AG04450 (cell line): ENCODE measurements at regions not wholly inside any gene's neighbourhood (a gene's known extent, or its start where the extent isn't known, plus 50 kb on each side); places are given as distances from the start of the nearest gene placed in this dataset.

ENCODE experiments used
- CTCF ChIA-PET: fragments of 300-600, 350-600 bp; formaldehyde crosslinking; extraction: SDS; loops from one replicate; lab custom pipeline; 2022; ENCODE audit warnings: antibody characterized with exemption, inconsistent platforms; lab: Charles Lee
- POLR2A ChIA-PET: fragments of 350-600 bp; formaldehyde crosslinking; extraction: SDS; loops from one replicate; lab custom pipeline; 2021; ENCODE audit warnings: antibody characterized with exemption, inconsistent platforms; lab: Yijun Ruan, JAX
- DNase-seq: peaks from one replicate; pipeline ENCODE4 v3.0.0-alpha.2; 2011; ENCODE audit warnings: low read depth, low spot score
- H3K27ac ChIP-seq: one replicate; pipeline ENCODE4 v1.5.1; 2012; ENCODE audit warnings: low read depth, low read length, control low read depth
- H3K27me3 ChIP-seq: one replicate; pipeline ENCODE4 v1.6.0; 2012; ENCODE audit warnings: low read length; ENCODE audit not compliant: control insufficient read depth, insufficient read depth
- H3K4me3 ChIP-seq: 2 replicates; pipeline ENCODE4 v1.5.1; 2011; ENCODE audit warnings: mild to moderate bottlenecking, low read depth, low read length, control low read depth
- H3K9me3 ChIP-seq: 2 replicates; pipeline ENCODE4 v1.5.1; 2012; ENCODE audit warnings: low read length; ENCODE audit not compliant: control insufficient read depth, insufficient read depth
- CTCF ChIP-seq: IDR thresholded peaks from 2 replicates; pipeline ENCODE4 v1.5.1; 2011; ENCODE audit warnings: low read depth, low read length, control low read depth, inconsistent platforms

- Histone ChIP-seq H3K27me3 (no peaks in the 10 kb centered on the region), H3K9me3 (no peaks in the 10 kb centered on the region), H3K27ac (no peak overlapping the region), H3K4me3 (no peak overlapping the region)
- POLR2A ChIA-PET = no interaction called here
- CTCF ChIA-PET = no interaction called here
- TF ChIP-seq CTCF = no peak
- DNase-seq = no peak
Observed at GRCh38 chr3:83670416-83670815, 1288.4 kb upstream of the CADM2 start.

GRCh38 chr3:83683937-83684598, 1274.7 kb upstream of the CADM2 start:
- ChIA-PET CTCF (no interaction called here), POLR2A (no interaction called here)
- H3K27ac ChIP-seq = no peak overlapping the region
- H3K4me3 ChIP-seq = no peak overlapping the region
- H3K27me3 ChIP-seq = no peaks in the 10 kb centered on the region
- no peak for TF ChIP-seq CTCF
- no peak for DNase-seq
- peaks cover 8% of the 10 kb centered on the region; the same call in 1 of the 2 replicates for H3K9me3 ChIP-seq

GRCh38 chr3:83706669-83707068, 1252.1 kb upstream of the CADM2 start:
- CTCF ChIA-PET = no interaction called here
- Histone ChIP-seq H3K27me3 (no peaks in the 10 kb centered on the region), H3K9me3 (peaks cover 3% of the 10 kb centered on the region; the same call in 1 of the 2 replicates), H3K27ac (no peak overlapping the region), H3K4me3 (no peak overlapping the region)
- no peak for TF ChIP-seq CTCF
- POLR2A ChIA-PET = no interaction called here
- DNase-seq = no peak

- no peak overlapping the region for H3K4me3 ChIP-seq
- no peak overlapping the region for H3K27ac ChIP-seq
- CTCF ChIA-PET = no interaction called here
- POLR2A ChIA-PET = no interaction called here
- no peaks in the 10 kb centered on the region for H3K9me3 ChIP-seq
- no peaks in the 10 kb centered on the region for H3K27me3 ChIP-seq
- DNase-seq = no peak
- no peak for TF ChIP-seq CTCF
Observed at GRCh38 chr3:83715307-83715706, 1243.5 kb upstream of the CADM2 start.

GRCh38 chr3:83729576-83729975, 1229.2 kb upstream of the CADM2 start:
- H3K27me3 ChIP-seq = no peaks in the 10 kb centered on the region
- no peak for DNase-seq
- H3K4me3 ChIP-seq = no peak overlapping the region
- ChIA-PET POLR2A (no interaction called here), CTCF (no interaction called here)
- no peak overlapping the region for H3K27ac ChIP-seq
- no peak for TF ChIP-seq CTCF
- peaks cover 19% of the 10 kb centered on the region; the same call in 1 of the 2 replicates for H3K9me3 ChIP-seq
